NCI-H345 treated with DMSO at 0.1 percent for 48 hours (cell line): ENCODE measurements at regions not wholly inside any gene's neighbourhood (a gene's known extent, or its start where the extent isn't known, plus 50 kb on each side); places are given as distances from the start of the nearest gene placed in this dataset.

Source experiments
- DNase-seq: peaks from one replicate; lab custom pipeline; 2025; ENCODE audit not compliant: unreplicated experiment; lab: John Stamatoyannopoulos, UW

DNA sequence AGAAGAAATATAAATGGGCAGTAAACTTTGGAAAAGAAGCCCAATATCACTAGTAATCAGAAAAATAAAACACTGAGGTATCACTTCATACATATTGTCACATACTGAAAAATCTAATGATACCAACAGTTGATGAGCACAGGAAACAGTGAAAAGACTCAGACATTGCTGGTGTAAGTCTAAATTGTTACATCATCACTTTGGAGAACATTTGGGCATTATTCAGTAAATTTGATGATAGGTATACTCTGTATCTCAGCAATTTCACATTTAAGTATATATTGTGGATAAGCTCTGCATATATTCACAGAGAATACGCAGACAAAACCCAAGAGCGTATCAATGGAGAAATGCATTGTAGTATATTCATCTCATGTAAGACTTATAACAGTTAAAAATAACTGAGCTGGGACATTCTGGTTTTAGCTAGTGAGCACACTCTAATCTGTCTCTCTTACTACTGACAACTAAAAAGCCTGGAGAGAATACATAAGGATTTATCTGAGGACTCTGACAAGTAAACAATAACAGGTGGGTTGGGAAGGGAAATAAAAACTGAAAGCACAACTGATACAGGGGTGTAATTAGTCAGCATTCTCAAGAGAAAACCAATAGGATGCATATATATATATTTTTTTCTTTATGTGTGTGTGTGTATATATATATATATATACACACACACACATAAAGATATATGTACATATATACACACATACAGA, 212.7 kb upstream of the JUN start:
- no peak for DNase-seq

DNA sequence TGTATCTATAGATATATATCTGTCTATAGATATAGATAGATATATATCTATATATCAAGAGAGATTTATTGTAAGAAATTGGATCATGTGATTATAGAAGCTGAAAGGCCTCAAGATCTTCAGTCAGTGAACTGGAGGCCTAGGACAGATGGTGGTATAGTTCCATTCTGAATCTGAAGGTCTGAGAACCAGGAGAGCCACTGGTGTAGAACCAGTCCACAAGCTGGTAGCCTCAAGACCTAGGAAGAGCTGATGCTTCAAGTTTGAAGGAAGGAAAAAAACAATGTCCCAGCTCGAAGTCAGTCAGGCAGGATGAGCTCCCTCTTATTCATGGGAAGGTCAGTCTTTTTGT, 213.2 kb upstream of the JUN start:
- no peak for DNase-seq

DNA sequence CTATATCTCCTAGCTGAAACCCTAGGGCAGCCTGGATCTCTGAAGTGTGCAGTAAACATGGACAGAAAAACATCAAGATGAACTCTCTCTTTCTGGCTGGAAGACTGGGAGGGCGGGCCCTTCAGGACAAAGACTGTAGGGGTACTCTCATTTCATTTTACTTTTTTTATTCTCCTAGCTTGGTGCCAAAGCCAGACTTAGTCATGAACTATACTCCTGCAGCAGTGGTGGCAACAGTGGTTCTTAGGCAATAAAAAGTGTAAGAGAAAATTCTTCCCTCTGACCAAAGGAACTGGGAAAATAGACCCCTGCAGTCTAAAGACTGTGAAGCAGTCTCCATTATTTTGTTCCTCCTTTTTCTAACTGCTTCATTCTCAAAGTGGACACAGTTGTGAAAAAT, 213.8 kb upstream of the JUN start:
- no peak for DNase-seq

DNA sequence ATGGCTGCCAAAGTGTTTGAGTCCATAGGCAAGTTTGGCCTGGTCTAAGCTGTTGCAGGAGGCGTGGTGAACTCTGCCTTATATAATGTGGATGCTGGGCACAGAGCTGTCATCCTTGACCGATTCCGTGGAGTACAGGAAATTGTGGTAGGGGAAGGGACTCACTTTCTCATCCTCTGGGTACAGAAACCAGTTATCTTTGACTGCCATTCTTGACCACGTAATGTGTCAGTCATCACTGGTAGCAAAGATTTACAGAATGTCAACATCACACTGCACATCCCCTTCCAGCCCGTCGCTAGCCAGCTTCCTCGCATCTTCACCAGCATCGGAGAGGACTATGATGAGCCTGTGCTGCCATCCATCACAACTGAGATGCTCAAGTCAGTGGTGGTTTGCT, 215.8 kb upstream of the JUN start:
- no peak for DNase-seq

DNA sequence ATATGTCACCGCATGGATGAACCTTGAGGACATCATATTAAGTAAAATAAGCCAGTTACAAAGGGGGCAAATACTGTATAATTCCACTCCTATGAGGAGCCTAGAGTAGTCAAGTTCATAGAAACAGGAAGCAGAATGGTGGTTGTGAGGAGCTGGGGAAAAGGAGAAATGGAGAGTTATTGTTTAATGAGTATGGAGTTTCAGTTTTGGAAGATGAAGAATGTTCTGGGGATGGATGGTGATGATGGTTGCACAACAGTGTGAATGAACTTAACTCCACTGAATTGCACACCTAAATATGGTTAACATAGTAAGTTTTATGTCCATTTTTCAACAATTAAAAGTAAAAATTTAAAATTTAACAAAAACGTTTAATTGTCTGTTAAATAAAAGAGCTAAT, 220.9 kb upstream of the JUN start:
- DNase-seq = no peak

DNA sequence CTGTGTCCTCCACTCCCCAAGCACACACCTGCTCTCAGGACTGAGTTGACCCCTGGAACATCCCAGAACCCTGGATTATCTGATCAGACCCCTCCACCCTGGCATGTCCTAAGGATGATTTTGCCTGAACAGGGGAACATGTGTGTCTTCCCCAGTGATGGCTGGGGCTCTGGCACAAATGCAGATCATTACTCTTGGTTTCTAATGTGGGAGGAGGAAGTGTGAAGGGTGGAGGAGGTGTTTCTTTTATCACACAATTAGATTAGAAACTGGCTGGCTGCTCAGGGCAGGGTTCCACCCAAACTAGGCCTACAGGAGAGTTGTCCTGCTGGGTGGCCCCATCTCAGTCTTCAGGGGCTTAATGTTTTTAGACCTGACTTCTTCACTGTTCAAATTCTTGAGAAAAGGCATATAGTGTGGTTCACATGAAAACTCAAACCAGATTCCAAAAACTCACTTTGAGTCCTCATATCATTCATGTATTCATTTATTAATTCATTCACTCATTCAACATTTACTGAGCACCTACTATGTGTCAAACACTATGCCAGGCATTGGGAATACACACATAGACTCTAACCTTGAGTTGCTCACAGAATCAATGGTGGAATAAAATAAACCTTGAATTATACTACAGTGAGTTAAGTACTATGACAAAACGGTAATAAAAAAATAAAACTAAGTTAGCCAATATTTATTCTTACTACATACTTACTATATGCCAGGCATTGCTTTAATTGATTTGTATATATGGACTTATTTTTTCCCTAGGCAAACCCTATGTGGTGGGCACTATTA, 221.8 kb upstream of the JUN start:
- DNase-seq = no peak

DNA sequence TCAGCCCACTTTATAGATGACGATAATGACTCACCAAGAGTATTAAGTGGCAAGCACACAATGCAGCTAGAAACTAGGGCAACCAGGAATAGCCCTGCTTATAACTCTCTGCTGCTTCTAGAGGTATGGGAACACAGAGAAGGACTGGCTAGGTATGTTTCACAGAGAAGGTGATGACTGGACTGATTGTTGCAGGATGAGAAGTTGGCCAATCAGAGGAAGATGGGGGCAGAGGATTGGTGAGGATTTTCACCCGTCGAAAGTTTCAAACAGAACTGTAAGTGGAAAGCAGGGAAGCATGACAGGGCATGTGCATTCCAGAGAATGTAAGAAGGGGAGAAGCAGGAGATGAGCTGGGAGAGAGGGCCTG, 222.4 kb upstream of the JUN start:
- DNase-seq = no peak

DNA sequence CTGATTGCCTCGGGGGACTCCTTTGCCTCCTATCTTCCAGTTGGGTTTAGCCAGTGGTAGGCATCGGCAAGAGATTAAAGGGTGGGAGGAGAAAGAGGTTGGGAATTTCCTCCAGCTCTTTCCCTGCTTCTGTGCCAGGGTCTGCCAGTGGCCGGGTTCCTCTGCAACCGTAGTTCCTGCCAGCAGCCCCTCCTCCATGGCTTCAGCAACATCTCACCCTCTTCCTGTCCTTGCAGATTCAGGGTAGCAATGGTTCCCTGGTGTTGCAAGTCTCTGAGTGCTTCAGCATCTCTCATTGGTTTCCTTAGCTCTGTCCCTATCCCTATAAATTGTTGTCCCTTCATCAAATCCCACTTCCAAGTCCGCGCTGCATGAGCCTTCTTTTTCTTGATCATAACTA, 223.1 kb upstream of the JUN start:
- no peak for DNase-seq

DNA sequence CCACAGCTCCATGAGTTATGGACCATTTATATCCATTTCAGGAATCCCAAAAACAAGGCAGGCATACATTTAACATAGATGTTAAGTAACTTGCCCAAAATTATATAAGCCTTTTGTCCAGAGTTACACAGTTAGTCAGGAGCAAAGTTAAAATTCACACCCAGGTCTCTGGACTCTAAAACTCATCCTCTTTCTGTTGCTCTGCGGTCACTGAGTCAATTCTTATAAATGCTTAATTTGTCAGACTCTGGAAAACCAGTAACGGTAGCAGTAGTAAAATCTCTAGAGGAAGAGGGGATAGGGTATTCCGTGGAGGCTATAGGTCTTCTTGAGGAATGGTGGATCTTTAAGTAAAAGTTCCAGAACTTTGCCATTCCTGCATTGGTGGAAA, 223.6 kb upstream of the JUN start:
- no peak for DNase-seq

DNA sequence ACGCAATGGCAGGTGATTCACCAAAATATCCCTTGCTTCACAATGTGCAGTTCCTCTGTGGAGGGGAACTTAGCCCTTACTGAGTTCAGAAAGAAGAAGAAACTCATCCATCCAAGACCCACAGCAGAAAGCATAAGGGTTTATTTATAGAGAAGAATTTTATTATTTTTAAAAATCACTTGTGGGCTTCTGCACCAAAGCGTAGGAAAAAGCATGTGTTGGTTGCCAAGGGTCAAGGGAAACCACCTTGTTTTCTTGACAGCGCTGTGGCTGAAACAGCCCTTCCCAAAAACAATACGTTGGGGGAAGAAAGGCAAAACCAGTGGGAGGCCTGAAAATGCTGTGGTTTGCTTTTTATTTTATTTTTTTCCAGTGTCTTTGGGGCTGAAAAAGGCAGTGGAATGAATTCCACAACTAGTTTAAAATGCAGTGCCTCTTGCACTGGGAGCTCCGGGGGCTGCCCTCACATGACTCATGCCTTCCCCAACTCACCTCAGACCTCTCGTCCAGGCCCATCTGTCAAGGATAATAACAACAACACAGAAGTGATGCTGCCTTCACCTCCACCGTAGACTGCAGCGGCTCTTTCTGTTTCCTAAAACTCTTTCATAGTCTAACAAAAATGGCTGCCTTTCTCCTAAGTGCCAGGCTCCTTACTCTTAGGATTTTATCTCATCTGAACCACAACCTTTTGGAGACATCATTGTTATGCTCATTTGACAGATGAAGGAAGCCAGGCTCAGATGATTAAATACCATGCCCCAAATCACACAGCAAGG, 224.2 kb upstream of the JUN start:
- no peak for DNase-seq

DNA sequence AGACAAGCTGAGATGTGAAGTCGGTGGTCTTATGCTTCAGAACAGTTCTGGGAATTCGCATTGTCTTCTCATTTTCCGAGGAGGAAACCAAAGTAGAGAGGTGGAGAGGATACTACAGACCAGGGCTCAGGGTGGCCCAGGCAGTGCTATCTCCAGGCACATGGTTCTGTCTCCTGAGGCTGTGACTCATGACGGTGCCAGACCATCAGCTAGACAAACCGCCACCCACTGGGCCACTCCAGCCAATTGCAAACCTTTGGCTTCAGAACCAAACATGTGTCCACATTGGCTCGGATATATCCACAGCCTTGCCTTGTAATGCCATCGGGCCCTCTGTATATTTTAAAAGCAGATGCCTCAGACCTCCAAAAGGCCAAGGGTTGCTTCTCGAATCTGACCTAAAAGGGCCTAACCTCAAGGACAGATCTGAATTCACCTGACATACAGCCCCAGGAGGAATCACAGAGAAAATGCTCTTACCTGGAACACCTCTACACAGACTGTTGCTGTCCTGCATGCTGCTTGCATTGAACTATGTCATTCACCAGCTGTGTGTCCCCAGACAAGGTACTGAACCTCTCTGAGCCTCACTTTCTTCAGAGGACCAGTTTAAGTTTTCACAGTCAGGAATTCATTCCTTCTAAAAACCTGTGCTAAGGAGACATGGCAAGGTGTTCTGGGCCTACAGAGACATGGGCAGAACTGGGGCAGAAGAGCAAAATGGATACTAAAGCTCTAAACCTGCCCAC, 224.9 kb upstream of the JUN start:
- no peak for DNase-seq

DNA sequence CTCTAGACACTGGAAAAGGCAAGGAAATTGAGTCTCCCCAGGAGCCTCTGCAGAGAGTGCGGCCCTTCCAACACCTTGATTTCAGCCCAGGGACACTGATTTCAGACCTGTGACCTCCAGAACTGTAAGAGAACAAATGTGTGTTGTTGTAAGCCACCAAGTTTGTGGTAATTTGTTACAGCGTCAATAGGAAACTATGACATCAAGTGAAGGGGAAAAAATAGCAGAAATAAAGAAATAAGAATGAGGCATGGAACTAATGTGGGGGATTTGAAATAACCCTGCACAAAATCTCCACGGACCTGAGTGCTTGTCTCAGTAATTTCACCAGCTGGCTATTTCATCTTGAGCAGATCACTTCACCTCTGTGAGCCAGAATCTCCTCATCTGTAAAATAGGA, 227.8 kb upstream of the JUN start:
- DNase-seq = no peak

DNA sequence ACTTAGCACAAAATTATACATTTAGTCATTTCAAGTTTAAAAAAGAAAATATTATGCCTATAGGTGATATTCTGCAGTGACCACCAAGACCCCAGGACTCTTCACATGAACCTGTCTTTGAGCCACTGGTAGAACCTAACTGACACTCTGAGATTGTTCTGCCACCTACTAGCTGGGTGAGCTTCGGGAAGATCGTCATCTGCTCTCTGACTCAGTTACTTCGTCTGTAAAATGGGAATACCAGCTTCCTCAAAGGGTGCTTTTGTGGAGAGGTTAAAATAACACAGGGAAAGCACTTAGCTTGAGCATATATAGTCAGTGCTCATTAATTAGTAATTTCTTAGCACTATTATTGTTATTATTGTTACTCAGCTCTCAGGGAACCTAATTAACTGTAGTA, 228.5 kb upstream of the JUN start:
- DNase-seq = no peak

DNA sequence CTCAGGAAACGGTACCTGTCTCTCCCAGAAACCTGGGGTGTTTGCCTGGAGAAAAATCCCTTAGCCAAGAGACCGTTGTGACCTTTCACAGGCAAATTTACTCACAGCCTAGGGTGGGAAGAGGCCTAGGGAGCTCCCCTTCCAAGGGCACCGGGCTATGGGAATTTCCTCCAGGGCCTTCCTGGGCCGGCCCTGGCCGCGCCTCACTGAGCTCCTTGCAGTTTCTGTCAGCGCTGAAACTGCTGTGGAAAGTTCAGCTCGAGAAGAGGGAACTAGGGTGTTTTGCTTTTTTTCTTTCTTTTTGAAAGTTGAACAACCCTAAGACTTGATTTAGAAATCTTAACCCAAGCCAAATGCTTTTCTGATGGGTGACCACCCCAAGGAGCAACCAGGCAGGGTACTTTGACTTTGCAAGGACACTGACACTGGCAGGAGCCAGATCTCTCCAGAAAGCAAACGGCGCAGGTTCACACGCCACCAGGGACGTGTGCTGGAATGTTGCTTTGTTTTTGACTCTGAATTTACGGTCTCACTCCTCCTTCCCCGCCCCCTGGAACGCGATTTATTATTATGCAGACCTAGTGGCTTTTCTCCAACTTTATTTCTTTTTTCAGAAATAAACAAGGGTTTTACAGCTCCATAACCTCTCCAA, 229.6 kb upstream of the JUN start:
- DNase-seq = no peak

DNA sequence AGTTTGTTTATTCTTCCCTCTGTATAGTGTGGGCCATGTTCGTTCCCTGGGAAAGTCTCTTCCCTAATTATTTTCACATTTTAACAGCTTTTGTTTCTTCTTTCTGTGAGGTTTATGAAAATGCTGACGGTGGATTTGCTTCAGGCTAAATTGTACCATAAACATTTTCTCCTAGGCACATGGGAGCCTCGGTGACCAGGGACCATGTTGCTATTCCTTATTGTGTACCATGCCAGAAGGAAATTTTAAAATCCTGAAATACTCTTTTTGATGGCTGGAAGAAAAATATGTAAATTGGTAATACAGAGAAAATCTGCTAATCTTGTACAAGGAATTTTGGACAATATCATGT, 230.1 kb upstream of the JUN start:
- no peak for DNase-seq

DNA sequence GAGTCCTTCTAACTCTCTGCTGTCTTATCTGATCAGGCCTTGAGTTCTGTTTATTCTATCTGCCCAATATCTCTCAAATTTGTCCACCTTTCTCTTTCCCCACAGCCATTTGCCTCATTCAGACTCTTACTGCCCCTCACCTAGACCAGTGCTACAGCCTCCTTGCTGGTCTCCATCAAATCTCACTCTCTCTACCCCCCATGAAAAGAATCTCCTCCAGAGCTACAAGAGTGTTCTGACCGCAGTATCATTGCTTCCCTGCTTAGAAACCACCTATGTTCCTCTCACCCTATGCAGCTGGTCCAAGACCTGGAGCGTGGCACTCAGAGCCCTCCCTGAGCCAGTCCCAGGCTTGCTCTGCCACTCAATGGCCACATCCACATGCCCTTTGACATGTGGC, 231.0 kb upstream of the JUN start:
- DNase-seq = no peak

DNA sequence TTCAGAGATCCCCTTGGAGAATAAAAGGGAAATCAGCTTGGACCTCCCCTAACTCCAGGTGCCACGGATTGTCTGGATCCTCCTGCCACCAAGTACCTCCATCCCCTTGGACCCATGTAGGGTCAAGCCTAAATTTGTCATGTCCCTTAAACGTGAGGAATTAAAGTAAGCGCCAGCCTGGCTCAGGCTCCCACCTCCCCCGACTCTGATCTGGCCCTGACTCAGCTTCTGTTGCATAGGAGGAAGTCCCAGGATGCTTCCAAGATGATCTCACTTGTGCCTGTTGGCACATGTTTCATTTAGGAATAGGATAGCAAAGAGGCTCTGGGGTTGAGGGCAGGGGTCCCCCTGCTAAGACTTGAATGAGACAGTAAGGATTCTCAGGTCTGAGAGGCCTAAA, 231.9 kb upstream of the JUN start:
- no peak for DNase-seq

DNA sequence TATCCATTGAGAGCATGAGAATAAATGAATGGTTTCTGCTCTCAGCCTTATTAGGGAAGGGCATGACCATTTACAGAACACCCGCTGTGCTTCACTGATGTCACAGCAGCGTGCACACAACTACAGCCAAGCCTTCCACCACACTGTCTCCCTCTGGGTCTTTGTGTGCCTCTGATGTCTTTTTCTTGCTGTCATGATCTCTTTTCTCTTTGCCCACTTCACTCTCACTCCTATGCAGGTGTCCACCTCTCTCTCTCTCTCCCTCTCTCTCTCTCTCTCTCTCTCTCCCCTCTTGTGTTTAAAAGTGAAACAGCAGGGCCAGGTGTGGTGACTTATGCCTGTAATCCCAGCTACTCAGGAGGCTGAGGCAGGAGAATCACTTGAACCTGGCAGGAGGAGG, 232.5 kb upstream of the JUN start:
- DNase-seq = peak; percentile 34

DNA sequence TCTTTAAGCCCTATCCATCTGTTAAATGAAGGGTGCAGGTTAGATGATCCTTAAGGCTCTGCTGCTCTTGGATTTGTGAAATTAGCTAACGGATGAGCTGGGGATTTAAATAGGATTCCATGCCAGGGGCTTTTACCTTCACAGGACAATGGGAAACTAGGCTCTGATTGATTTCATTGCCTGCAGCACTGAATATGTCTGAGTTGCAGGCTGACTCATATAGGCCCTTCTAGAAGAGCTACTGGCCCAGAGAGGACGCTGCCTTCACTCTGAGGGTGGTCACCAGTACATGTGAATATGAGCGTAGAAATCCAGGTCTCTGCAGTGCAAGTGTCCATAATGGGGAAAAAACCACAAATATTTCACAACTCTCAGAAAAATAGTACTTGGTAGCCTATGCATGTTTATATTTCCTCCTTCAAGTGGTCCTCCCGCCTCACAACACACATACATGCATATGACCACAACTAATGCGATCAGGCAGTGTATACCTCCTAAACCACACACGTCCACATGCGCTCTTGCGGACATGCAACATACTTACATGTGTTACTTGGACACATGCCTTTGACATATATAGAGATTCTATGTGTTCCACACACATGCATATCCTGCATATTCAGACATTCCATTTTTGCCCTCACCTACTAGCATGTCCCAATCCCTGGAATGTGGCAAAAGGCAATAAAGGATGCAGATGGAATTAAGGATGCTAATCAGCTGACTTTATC, 233.8 kb upstream of the JUN start:
- DNase-seq = no peak

DNA sequence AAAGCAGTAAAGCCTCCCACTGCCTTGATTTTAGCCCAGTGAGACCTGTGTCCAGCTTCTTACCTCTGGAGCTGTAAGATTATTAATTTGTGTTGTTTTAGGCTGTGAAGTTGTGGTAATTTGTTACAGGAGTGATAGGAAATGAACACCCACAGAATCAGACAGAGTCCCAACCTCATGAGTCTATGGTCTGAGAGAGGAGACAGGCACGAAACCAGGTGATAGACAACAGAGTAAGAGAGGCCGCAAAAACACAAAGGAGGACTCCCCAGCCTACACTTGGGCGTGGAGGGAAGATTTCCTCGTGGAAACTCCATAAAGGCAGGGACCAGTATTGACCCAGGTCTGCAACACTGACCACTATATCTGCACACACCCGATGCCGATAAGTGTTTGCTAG, 234.6 kb upstream of the JUN start:
- no peak for DNase-seq
